ENCODE measurements at regions not wholly inside any gene's neighbourhood (a gene's known extent, or its start where the extent isn't known, plus 50 kb on each side); places are given as distances from the start of the nearest gene placed in this dataset.
"Not testable (repeated sequence)": the region's sequence is repeated elsewhere in the genome, so short reads cannot be mapped to it uniquely, and the experiment has no call there.

- Mint-ChIP-seq H3K9me3 (peaks cover 2% of the 10 kb centered on the region), H3K27me3 (no peaks in the 10 kb centered on the region), H3K4me3 (no peak overlapping the region), H3K27ac (no peak overlapping the region), H3K4me1 (no peaks in the 10 kb centered on the region), H3K36me3 (no peaks in the 10 kb centered on the region)
- no peak for DNase-seq
- CTCF ChIA-PET, result no interaction called here
Observed at GRCh38 chr7:20466543-20467021, 135.9 kb downstream of the ITGB8 start.

GRCh38 chr7:20470082-20470481 lies 139.4 kb downstream of the ITGB8 start:
- no peaks in the 10 kb centered on the region for H3K36me3 Mint-ChIP-seq
- no peaks in the 10 kb centered on the region for H3K9me3 Mint-ChIP-seq
- H3K27ac Mint-ChIP-seq, result no peak overlapping the region
- DNase-seq, result no peak
- H3K4me1 Mint-ChIP-seq, result no peaks in the 10 kb centered on the region
- H3K27me3 Mint-ChIP-seq, result no peaks in the 10 kb centered on the region
- H3K4me3 Mint-ChIP-seq, result no peak overlapping the region
- CTCF ChIA-PET, result no interaction called here

GRCh38 chr7:20470726-20471125 lies 140.0 kb downstream of the ITGB8 start:
- Mint-ChIP-seq H3K4me1 (no peaks in the 10 kb centered on the region), H3K4me3 (no peak overlapping the region), H3K36me3 (no peaks in the 10 kb centered on the region), H3K9me3 (no peaks in the 10 kb centered on the region), H3K27me3 (no peaks in the 10 kb centered on the region), H3K27ac (no peak overlapping the region)
- CTCF ChIA-PET, result no interaction called here
- DNase-seq, result no peak

GRCh38 chr7:20474249-20474648 lies 141.2 kb upstream of the ABCB5 start:
- Mint-ChIP-seq H3K36me3 (no peaks in the 10 kb centered on the region), H3K27ac (no peak overlapping the region), H3K27me3 (no peaks in the 10 kb centered on the region), H3K4me1 (no peaks in the 10 kb centered on the region), H3K4me3 (no peak overlapping the region), H3K9me3 (no peaks in the 10 kb centered on the region)
- CTCF ChIA-PET, result no interaction called here
- DNase-seq, result no peak

- DNase-seq, result no peak
- Mint-ChIP-seq H3K4me1 (no peaks in the 10 kb centered on the region), H3K27ac (no peak overlapping the region), H3K9me3 (no peaks in the 10 kb centered on the region), H3K4me3 (no peak overlapping the region), H3K27me3 (no peaks in the 10 kb centered on the region), H3K36me3 (no peaks in the 10 kb centered on the region)
- CTCF ChIA-PET, result no interaction called here
Observed at GRCh38 chr7:20475756-20476155, 139.7 kb upstream of the ABCB5 start.

- no peaks in the 10 kb centered on the region for H3K27me3 Mint-ChIP-seq
- H3K36me3 Mint-ChIP-seq, result no peaks in the 10 kb centered on the region
- no peaks in the 10 kb centered on the region for H3K9me3 Mint-ChIP-seq
- no peak for DNase-seq
- H3K27ac Mint-ChIP-seq, result no peak overlapping the region
- no peak overlapping the region for H3K4me3 Mint-ChIP-seq
- CTCF ChIA-PET, result no interaction called here
- H3K4me1 Mint-ChIP-seq, result no peaks in the 10 kb centered on the region
Observed at GRCh38 chr7:20477067-20477466, 138.4 kb upstream of the ABCB5 start.

- Mint-ChIP-seq H3K27me3 (no peaks in the 10 kb centered on the region), H3K4me1 (no peaks in the 10 kb centered on the region)
- DNase-seq, result no peak
Observed at GRCh38 chr7:20479706-20480105, 135.8 kb upstream of the ABCB5 start.

GRCh38 chr7:20482071-20482470 lies 133.4 kb upstream of the ABCB5 start:
- Mint-ChIP-seq H3K4me3 (no peak overlapping the region), H3K9me3 (peaks cover 6% of the 10 kb centered on the region), H3K4me1 (no peaks in the 10 kb centered on the region), H3K27me3 (no peaks in the 10 kb centered on the region), H3K27ac (no peak overlapping the region), H3K36me3 (no peaks in the 10 kb centered on the region)
- DNase-seq, result no peak
- CTCF ChIA-PET, result no interaction called here

More at GRCh38 chr7:20479706-20480105, 135.8 kb upstream of the ABCB5 start:
- no peaks in the 10 kb centered on the region for H3K9me3 Mint-ChIP-seq
- H3K36me3 Mint-ChIP-seq, result no peaks in the 10 kb centered on the region
- H3K27ac Mint-ChIP-seq, result no peak overlapping the region
- H3K4me3 Mint-ChIP-seq, result no peak overlapping the region
- CTCF ChIA-PET, result no interaction called here

GRCh38 chr7:20484356-20484755 lies 131.1 kb upstream of the ABCB5 start:
- Mint-ChIP-seq H3K4me3 (no peak overlapping the region), H3K36me3 (peaks cover 2% of the 10 kb centered on the region), H3K27me3 (no peaks in the 10 kb centered on the region), H3K9me3 (peaks cover 21% of the 10 kb centered on the region), H3K27ac (no peak overlapping the region), H3K4me1 (no peaks in the 10 kb centered on the region)
- CTCF ChIA-PET, result no interaction called here
- DNase-seq, result no peak

GRCh38 chr7:20488850-20489249 lies 126.6 kb upstream of the ABCB5 start:
- no peaks in the 10 kb centered on the region for H3K27me3 Mint-ChIP-seq
- H3K4me1 Mint-ChIP-seq, result no peaks in the 10 kb centered on the region
- CTCF ChIA-PET, result no interaction called here
- H3K9me3 Mint-ChIP-seq, result peaks cover 21% of the 10 kb centered on the region
- no peak for DNase-seq
- H3K4me3 Mint-ChIP-seq, result no peak overlapping the region
- H3K36me3 Mint-ChIP-seq, result peaks cover 2% of the 10 kb centered on the region
- H3K27ac Mint-ChIP-seq, result no peak overlapping the region

GRCh38 chr7:20491284-20491683 lies 124.2 kb upstream of the ABCB5 start:
- CTCF ChIA-PET, result no interaction called here
- Mint-ChIP-seq H3K27ac (no peak overlapping the region), H3K4me1 (no peaks in the 10 kb centered on the region), H3K27me3 (no peaks in the 10 kb centered on the region), H3K36me3 (peaks cover 2% of the 10 kb centered on the region), H3K4me3 (no peak overlapping the region), H3K9me3 (peaks cover 22% of the 10 kb centered on the region)
- DNase-seq, result no peak

GRCh38 chr7:20494566-20494965 lies 120.9 kb upstream of the ABCB5 start:
- H3K27ac Mint-ChIP-seq, result no peak overlapping the region
- H3K4me1 Mint-ChIP-seq, result no peaks in the 10 kb centered on the region
- peaks cover 16% of the 10 kb centered on the region for H3K9me3 Mint-ChIP-seq
- no peak overlapping the region for H3K4me3 Mint-ChIP-seq
- H3K27me3 Mint-ChIP-seq, result no peaks in the 10 kb centered on the region
- no peaks in the 10 kb centered on the region for H3K36me3 Mint-ChIP-seq
- DNase-seq, result no peak
- CTCF ChIA-PET, result no interaction called here

GRCh38 chr7:20501473-20501872 lies 114.0 kb upstream of the ABCB5 start:
- DNase-seq, H3K4me3 Mint-ChIP-seq, H3K27me3 Mint-ChIP-seq, CTCF ChIA-PET, H3K4me1 Mint-ChIP-seq, H3K36me3 Mint-ChIP-seq, H3K27ac Mint-ChIP-seq: not testable (repeated sequence)
- H3K9me3 Mint-ChIP-seq, result peaks cover 28% of the 10 kb centered on the region

- no peaks in the 10 kb centered on the region for H3K4me1 Mint-ChIP-seq
- no peaks in the 10 kb centered on the region for H3K36me3 Mint-ChIP-seq
- no peak overlapping the region for H3K4me3 Mint-ChIP-seq
- H3K27me3 Mint-ChIP-seq, result no peaks in the 10 kb centered on the region
- CTCF ChIA-PET, result no interaction called here
- DNase-seq, result no peak
- peaks cover 18% of the 10 kb centered on the region for H3K9me3 Mint-ChIP-seq
- H3K27ac Mint-ChIP-seq, result no peak overlapping the region
Observed at GRCh38 chr7:20503278-20503950, 112.1 kb upstream of the ABCB5 start.

- CTCF ChIA-PET, result no interaction called here
- no peak for DNase-seq
- no peaks in the 10 kb centered on the region for H3K4me1 Mint-ChIP-seq
- no peaks in the 10 kb centered on the region for H3K27me3 Mint-ChIP-seq
- H3K9me3 Mint-ChIP-seq, result peaks cover 18% of the 10 kb centered on the region
- H3K27ac Mint-ChIP-seq, result no peak overlapping the region
- no peaks in the 10 kb centered on the region for H3K36me3 Mint-ChIP-seq
- H3K4me3 Mint-ChIP-seq, result no peak overlapping the region
Observed at GRCh38 chr7:20504060-20504459, 111.4 kb upstream of the ABCB5 start.

- H3K27me3 Mint-ChIP-seq, result no peaks in the 10 kb centered on the region
- no peaks in the 10 kb centered on the region for H3K36me3 Mint-ChIP-seq
- no peak for DNase-seq
- no peak overlapping the region for H3K27ac Mint-ChIP-seq
- H3K4me3 Mint-ChIP-seq, result no peak overlapping the region
- CTCF ChIA-PET, result no interaction called here
- H3K9me3 Mint-ChIP-seq, result peaks cover 9% of the 10 kb centered on the region
- no peaks in the 10 kb centered on the region for H3K4me1 Mint-ChIP-seq
Observed at GRCh38 chr7:20506175-20506574, 109.3 kb upstream of the ABCB5 start.
